ENCODE measurements at regions not wholly inside any gene's neighbourhood (a gene's known extent, or its start where the extent isn't known, plus 50 kb on each side); places are given as distances from the start of the nearest gene placed in this dataset.

DNA sequence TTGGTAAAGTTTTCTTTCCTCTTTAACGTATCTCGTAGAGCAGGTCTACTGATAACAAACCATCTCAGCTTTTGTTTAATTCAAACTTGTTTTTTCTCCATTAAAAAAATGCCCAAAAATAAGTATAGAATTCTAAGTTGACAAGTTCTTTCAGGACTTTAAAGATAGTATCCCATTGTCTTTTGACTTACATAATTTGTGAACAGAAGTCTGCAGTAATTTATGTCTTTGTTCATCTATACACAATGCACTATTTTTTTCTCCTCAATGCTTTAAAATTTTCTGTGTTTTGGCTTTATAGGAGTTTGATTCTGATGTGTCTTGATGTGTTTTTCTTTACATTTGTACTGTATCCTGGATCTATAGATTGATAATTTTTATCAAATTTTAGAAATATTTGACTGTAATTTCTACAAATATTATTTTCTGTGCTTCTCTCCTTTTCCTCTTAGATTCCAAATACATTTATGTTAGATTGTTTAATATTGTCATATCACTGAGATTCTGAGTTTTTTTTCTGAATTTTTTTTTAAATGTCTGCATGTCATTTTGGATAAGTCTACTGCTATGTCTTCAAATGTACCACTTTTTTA is 143.3 kb downstream of the FTCDNL1 start:
- Mint-ChIP-seq H3K4me3 (no peak overlapping the region), H3K36me3 (ENCODE audit: insufficient read depth in 1 of 3, low read depth in 3 of 3) (peaks cover 4 to 20% (median 4%) of the 10 kb centered on the region in 3 experiments), H3K27me3 (ENCODE audit: low read depth) (no peaks in the 10 kb centered on the region), H3K4me1 (peaks cover 0 to 5% of the 10 kb centered on the region in 2 experiments; a peak in 1 of 4 replicates), H3K27ac (no peak overlapping the region), H3K9me3 (peaks cover 17 to 21% of the 10 kb centered on the region in 2 experiments)
- no peak overlapping the region for H3K9ac ChIP-seq (ENCODE audit: extremely low read depth, insufficient read length, low read length)
- no peaks in the 10 kb centered on the region for H3K79me2 ChIP-seq (ENCODE audit: insufficient read depth, low read length)
- no peak overlapping the region for H2AFZ ChIP-seq (ENCODE audit: low read length)
- no peak overlapping the region for H2BK5ac ChIP-seq (ENCODE audit: insufficient read length, low read length)
- no peak overlapping the region for H2BK15ac ChIP-seq (ENCODE audit: low read depth, low read length)
- no peaks in the 10 kb centered on the region for H4K20me1 ChIP-seq (ENCODE audit: control insufficient read depth, insufficient read depth, insufficient read length)
- no peaks in the 10 kb centered on the region for H3K79me1 ChIP-seq (ENCODE audit: insufficient read depth, low read depth, low read length, poor library complexity, severe bottlenecking)
- no peak overlapping the region for H3T11ph ChIP-seq (ENCODE audit: low read length)
- H4K91ac ChIP-seq (ENCODE audit: insufficient read length, low read depth, low read length), result no peak overlapping the region
- no peak overlapping the region for H3K18ac ChIP-seq (ENCODE audit: insufficient read length, low read depth, low read length)
- H2BK20ac ChIP-seq (ENCODE audit: low read depth, low read length, poor library complexity, severe bottlenecking), result no peak overlapping the region
- no peaks in the 10 kb centered on the region for H3K23me2 ChIP-seq (ENCODE audit: insufficient read length, low read depth, low read length, poor library complexity, severe bottlenecking)
- H3K27me3 ChIP-seq (ENCODE audit: insufficient read depth, low read length), result no peaks in the 10 kb centered on the region
- no peaks in the 10 kb centered on the region for H3K9me3 ChIP-seq (ENCODE audit: control insufficient read depth, low read depth, low read length)
- no peaks in the 10 kb centered on the region for H3K4me1 ChIP-seq (ENCODE audit: insufficient read depth, low read length)
- no peak overlapping the region for H3K56ac ChIP-seq (ENCODE audit: insufficient read length, low read depth, low read length)
- no peak for DNase-seq
- TF ChIP-seq, protein P1, sequence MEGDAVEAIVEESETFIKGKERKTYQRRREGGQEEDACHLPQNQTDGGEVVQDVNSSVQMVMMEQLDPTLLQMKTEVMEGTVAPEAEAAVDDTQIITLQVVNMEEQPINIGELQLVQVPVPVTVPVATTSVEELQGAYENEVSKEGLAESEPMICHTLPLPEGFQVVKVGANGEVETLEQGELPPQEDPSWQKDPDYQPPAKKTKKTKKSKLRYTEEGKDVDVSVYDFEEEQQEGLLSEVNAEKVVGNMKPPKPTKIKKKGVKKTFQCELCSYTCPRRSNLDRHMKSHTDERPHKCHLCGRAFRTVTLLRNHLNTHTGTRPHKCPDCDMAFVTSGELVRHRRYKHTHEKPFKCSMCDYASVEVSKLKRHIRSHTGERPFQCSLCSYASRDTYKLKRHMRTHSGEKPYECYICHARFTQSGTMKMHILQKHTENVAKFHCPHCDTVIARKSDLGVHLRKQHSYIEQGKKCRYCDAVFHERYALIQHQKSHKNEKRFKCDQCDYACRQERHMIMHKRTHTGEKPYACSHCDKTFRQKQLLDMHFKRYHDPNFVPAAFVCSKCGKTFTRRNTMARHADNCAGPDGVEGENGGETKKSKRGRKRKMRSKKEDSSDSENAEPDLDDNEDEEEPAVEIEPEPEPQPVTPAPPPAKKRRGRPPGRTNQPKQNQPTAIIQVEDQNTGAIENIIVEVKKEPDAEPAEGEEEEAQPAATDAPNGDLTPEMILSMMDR (conservative IDR thresholded peaks at IDR 0.05), result no peak
- no peak overlapping the region for H3K27ac ChIP-seq (ENCODE audit: insufficient read length, low read depth, low read length)
- no peak overlapping the region for H2AK5ac ChIP-seq (ENCODE audit: insufficient read length, low read length)
- no peak overlapping the region for H3K23ac ChIP-seq (ENCODE audit: insufficient read length, low read depth, low read length)
- no peak overlapping the region for H2BK120ac ChIP-seq (ENCODE audit: low read depth, low read length, poor library complexity, severe bottlenecking)
- H3K4ac ChIP-seq (ENCODE audit: low read depth, low read length), result no peak overlapping the region
- no peak overlapping the region for H4K5ac ChIP-seq (ENCODE audit: insufficient read length, low read depth, low read length)
- no peak overlapping the region for H4K8ac ChIP-seq (replicated peaks; ENCODE audit: insufficient read length, low read depth, low read length)
- WGBS (ENCODE audit: extremely low coverage, insufficient read length, low lambda C conversion rate), result no CpG with 5 or more reads among the region's 2 CpGs
- H3K4me2 ChIP-seq (ENCODE audit: insufficient read depth, insufficient read length, low read length), result no peak overlapping the region
- no peak overlapping the region for H3K14ac ChIP-seq (ENCODE audit: insufficient read depth, low read length)
- no peak overlapping the region for H2BK12ac ChIP-seq (ENCODE audit: insufficient read length, low read depth, low read length)

Measured in H9 (cell line).